Breast epithelium (tissue), 3 donors: ENCODE measurements at regions not wholly inside any gene's neighbourhood (a gene's known extent, or its start where the extent isn't known, plus 50 kb on each side); places are given as distances from the start of the nearest gene placed in this dataset.

ENCODE experiments used
- POLR2A ChIP-seq: fragments of 450-650 bp; IDR thresholded peaks from one replicate; pipeline ENCODE4 v1.6.1; 2016; ENCODE audit warnings: antibody characterized with exemption, mild to moderate bottlenecking, moderate library complexity
- TF ChIP-seq, protein P1 (sequence below), 3 donors: fragments of 450-650 bp; IDR thresholded peaks; one replicate each; pipeline ENCODE4 v1.5.1; 2016 to 2017; ENCODE audit warnings: antibody characterized with exemption in 3 of 3, mild to moderate bottlenecking in 3 of 3, moderate library complexity in 3 of 3

DNA sequence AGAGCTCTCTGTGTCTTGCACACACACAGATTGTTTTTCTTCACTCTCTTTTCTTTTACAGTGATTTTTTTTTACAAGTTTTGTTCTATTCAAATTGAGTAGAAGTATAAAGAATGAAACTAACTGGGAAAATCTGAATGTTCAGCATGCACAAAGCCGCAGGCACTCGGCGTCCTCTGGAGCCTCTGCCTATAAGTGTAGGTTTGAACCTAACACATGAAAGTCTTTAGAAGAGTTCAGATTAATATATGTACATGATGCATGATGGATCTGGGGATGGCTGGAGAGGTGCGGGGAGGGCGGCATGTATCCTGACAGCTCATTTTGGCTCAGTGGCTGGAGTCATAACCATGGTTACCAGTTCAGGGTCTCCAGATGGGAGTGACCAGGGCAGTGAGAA, 301.1 kb upstream of the CDH4 start:
- TF ChIP-seq, protein P1, sequence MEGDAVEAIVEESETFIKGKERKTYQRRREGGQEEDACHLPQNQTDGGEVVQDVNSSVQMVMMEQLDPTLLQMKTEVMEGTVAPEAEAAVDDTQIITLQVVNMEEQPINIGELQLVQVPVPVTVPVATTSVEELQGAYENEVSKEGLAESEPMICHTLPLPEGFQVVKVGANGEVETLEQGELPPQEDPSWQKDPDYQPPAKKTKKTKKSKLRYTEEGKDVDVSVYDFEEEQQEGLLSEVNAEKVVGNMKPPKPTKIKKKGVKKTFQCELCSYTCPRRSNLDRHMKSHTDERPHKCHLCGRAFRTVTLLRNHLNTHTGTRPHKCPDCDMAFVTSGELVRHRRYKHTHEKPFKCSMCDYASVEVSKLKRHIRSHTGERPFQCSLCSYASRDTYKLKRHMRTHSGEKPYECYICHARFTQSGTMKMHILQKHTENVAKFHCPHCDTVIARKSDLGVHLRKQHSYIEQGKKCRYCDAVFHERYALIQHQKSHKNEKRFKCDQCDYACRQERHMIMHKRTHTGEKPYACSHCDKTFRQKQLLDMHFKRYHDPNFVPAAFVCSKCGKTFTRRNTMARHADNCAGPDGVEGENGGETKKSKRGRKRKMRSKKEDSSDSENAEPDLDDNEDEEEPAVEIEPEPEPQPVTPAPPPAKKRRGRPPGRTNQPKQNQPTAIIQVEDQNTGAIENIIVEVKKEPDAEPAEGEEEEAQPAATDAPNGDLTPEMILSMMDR (IDR thresholded peaks at IDR 0.05), result no peak
- TF ChIP-seq POLR2A, result no peak
